Right cardiac atrium (tissue), 5 donors: ENCODE measurements at regions not wholly inside any gene's neighbourhood (a gene's known extent, or its start where the extent isn't known, plus 50 kb on each side); places are given as distances from the start of the nearest gene placed in this dataset.
"Not testable (repeated sequence)": the region's sequence is repeated elsewhere in the genome, so short reads cannot be mapped to it uniquely, and the experiment has no call there.

Source experiments
- ATAC-seq, 2 donors: fragments of 200-7000 bp; cut with Tn5 transposase; one replicate each; pipeline versions ENCODE4 v1.8.0 to v1.9.1; 2020; ENCODE audit warnings: moderate library complexity in 2 of 2, mild to moderate bottlenecking in 1 of 2
- DNase-seq, 3 donors: peaks; one replicate each; pipeline ENCODE4 v3.0.0-alpha.2; 2020
- H3K27ac ChIP-seq: one replicate; pipeline ENCODE4 v1.5.1; 2013; ENCODE audit warnings: mild to moderate bottlenecking, low read length, control low read depth, moderate library complexity
- H3K27me3 ChIP-seq: one replicate; pipeline ENCODE4 v1.6.1; 2013; ENCODE audit not compliant: control insufficient read depth, insufficient read depth
- H3K4me1 ChIP-seq: one replicate; pipeline ENCODE4 v1.6.1; 2013; ENCODE audit warnings: low read length; ENCODE audit not compliant: control insufficient read depth, insufficient read depth
- H3K4me3 ChIP-seq: one replicate; pipeline ENCODE4 v1.5.1; 2013; ENCODE audit warnings: low read length, control low read depth
- H3K9me3 ChIP-seq: one replicate; pipeline ENCODE4 v1.6.1; 2013; ENCODE audit warnings: low read length; ENCODE audit not compliant: control insufficient read depth
- WGBS: extraction: QIAGEN DNeasy Blood & Tissue Kit; methylation state at CpG from one replicate; pipeline ENCODE4 v1.1.7; 2013; 5-methylcytosine and 5-hydroxymethylcytosine counted together
- intact Hi-C, 4 donors: fragments of 100-400 bp; cut with DNase I; formaldehyde crosslinking; loops; one replicate each; pipeline versions ENCODE4 v1.11.0 to v1.14.0; 2022 to 2023
- donor health status: healthy with polysubstance abuse.
- donor health status: DM: no; HTN: yes; CAD: no.
- donor health status: DM: no; HTN: no; CAD: no.
- donor health status: DM: no; HTN: yes; CAD: no; lungs with severe emphysema.
- donor health status: DM: yes; HTN: yes; CAD: no.

- ATAC-seq = no peak
- no peak for DNase-seq
- Histone ChIP-seq H3K27me3 (no peaks in the 10 kb centered on the region), H3K9me3 (no peaks in the 10 kb centered on the region), H3K4me3 (no peak overlapping the region), H3K4me1 (no peaks in the 10 kb centered on the region), H3K27ac (no peak overlapping the region)
- WGBS = 77% methylated on average over 3 of the region's 3 CpGs
- intact Hi-C loops = no loop called here
These were observed 500.1 kb upstream of the SGCD start for GRCh38 chr5:155826611-155827507.

- H3K27ac ChIP-seq, DNase-seq, H3K4me1 ChIP-seq, H3K4me3 ChIP-seq, H3K27me3 ChIP-seq, H3K9me3 ChIP-seq, intact Hi-C loops, ATAC-seq: not testable (repeated sequence)
- 88% methylated on average over 2 of the region's 2 CpGs for WGBS
These were observed 499.5 kb upstream of the SGCD start for GRCh38 chr5:155827508-155827815.

- 88% methylated on average over 1 of the region's 1 CpG for WGBS
- Histone ChIP-seq H3K4me3 (no peak overlapping the region), H3K27me3 (no peaks in the 10 kb centered on the region), H3K4me1 (no peaks in the 10 kb centered on the region), H3K27ac (no peak overlapping the region), H3K9me3 (no peaks in the 10 kb centered on the region)
- ATAC-seq (no peak), DNase-seq (no peak)
- intact Hi-C loops = no loop called here
These were observed 499.0 kb upstream of the SGCD start for GRCh38 chr5:155827949-155828348.

GRCh38 chr5:155831491-155831890 lies 495.5 kb upstream of the SGCD start:
- H3K4me3 ChIP-seq = no peak overlapping the region
- H3K4me1 ChIP-seq = no peaks in the 10 kb centered on the region
- H3K27me3 ChIP-seq = no peaks in the 10 kb centered on the region
- H3K9me3 ChIP-seq = no peaks in the 10 kb centered on the region
- H3K27ac ChIP-seq = no peak overlapping the region
- no peak for DNase-seq
- no peak for ATAC-seq
- 82% methylated on average over 4 of the region's 4 CpGs for WGBS
- intact Hi-C loops = no loop called here

GRCh38 chr5:155833287-155833686 lies 493.7 kb upstream of the SGCD start:
- Histone ChIP-seq H3K9me3 (no peaks in the 10 kb centered on the region), H3K4me1 (no peaks in the 10 kb centered on the region), H3K4me3 (no peak overlapping the region), H3K27ac (no peak overlapping the region), H3K27me3 (no peaks in the 10 kb centered on the region)
- ATAC-seq (no peak), DNase-seq (no peak)
- intact Hi-C loops = no loop called here
- WGBS = 89% methylated on average over 1 of the region's 1 CpG

- intact Hi-C loops = no loop called here
- no peak overlapping the region for H3K4me3 ChIP-seq
- DNase-seq (no peak), ATAC-seq (no peak)
- WGBS = 91% methylated on average over 9 of the region's 9 CpGs
- H3K27ac ChIP-seq = no peak overlapping the region
- no peaks in the 10 kb centered on the region for H3K9me3 ChIP-seq
- no peaks in the 10 kb centered on the region for H3K27me3 ChIP-seq
- H3K4me1 ChIP-seq = no peaks in the 10 kb centered on the region
These were observed 492.5 kb upstream of the SGCD start for GRCh38 chr5:155834271-155834975.

- H3K9me3 ChIP-seq = no peaks in the 10 kb centered on the region
- no peak overlapping the region for H3K27ac ChIP-seq
- intact Hi-C loops = no loop called here
- DNase-seq = no peak
- H3K27me3 ChIP-seq = no peaks in the 10 kb centered on the region
- 59% methylated on average over 4 of the region's 4 CpGs for WGBS
- H3K4me1 ChIP-seq = no peaks in the 10 kb centered on the region
- ATAC-seq = no peak
- no peak overlapping the region for H3K4me3 ChIP-seq
These were observed 490.7 kb upstream of the SGCD start for GRCh38 chr5:155836089-155836803.

- Histone ChIP-seq H3K9me3 (no peaks in the 10 kb centered on the region), H3K4me3 (no peak overlapping the region), H3K4me1 (no peaks in the 10 kb centered on the region), H3K27me3 (no peaks in the 10 kb centered on the region), H3K27ac (no peak overlapping the region)
- ATAC-seq (no peak), DNase-seq (no peak)
- 85% methylated on average over 2 of the region's 2 CpGs for WGBS
- intact Hi-C loops = no loop called here
These were observed 488.6 kb upstream of the SGCD start for GRCh38 chr5:155838394-155838793.

GRCh38 chr5:155839251-155840037 lies 487.5 kb upstream of the SGCD start:
- no peak for DNase-seq
- WGBS = 78% methylated on average over 5 of the region's 5 CpGs
- H3K9me3 ChIP-seq = no peaks in the 10 kb centered on the region
- H3K4me3 ChIP-seq = no peak overlapping the region
- no peaks in the 10 kb centered on the region for H3K4me1 ChIP-seq
- no peak for ATAC-seq
- H3K27ac ChIP-seq = no peak overlapping the region
- intact Hi-C loops = no loop called here
- no peaks in the 10 kb centered on the region for H3K27me3 ChIP-seq

- 80% methylated on average over 4 of the region's 4 CpGs for WGBS
- Histone ChIP-seq H3K4me1 (no peaks in the 10 kb centered on the region), H3K27me3 (no peaks in the 10 kb centered on the region), H3K4me3 (no peak overlapping the region), H3K9me3 (no peaks in the 10 kb centered on the region), H3K27ac (no peak overlapping the region)
- intact Hi-C loops = no loop called here
- DNase-seq (no peak), ATAC-seq (no peak)
These were observed 482.4 kb upstream of the SGCD start for GRCh38 chr5:155844542-155844941.
